ENCODE measurements at regions not wholly inside any gene's neighbourhood (a gene's known extent, or its start where the extent isn't known, plus 50 kb on each side); places are given as distances from the start of the nearest gene placed in this dataset.

GRCh38 chr2:134177351-134177931, 76.4 kb upstream of the MGAT5 start:
- DNase-seq (ENCODE audit: low spot score in 2 of 2) (no peak), FAIRE-seq (no peak)

- FAIRE-seq, result no peak
- DNase-seq (ENCODE audit: low spot score in 2 of 2), result no peak
Observed at GRCh38 chr2:134178138-134178877, 75.6 kb upstream of the MGAT5 start.

- FAIRE-seq (no peak), DNase-seq (ENCODE audit: low spot score in 2 of 2) (no peak)
Observed at GRCh38 chr2:134181219-134181618, 72.7 kb upstream of the MGAT5 start.

GRCh38 chr2:134183679-134184078, 70.2 kb upstream of the MGAT5 start:
- FAIRE-seq (no peak), DNase-seq (ENCODE audit: low spot score in 2 of 2) (no peak)

GRCh38 chr2:134185639-134186038, 68.2 kb upstream of the MGAT5 start:
- no peak for FAIRE-seq
- no peak for DNase-seq (ENCODE audit: low spot score in 2 of 2)

GRCh38 chr2:134189009-134189720, 64.7 kb upstream of the MGAT5 start:
- no peak for FAIRE-seq

GRCh38 chr2:134190062-134190806, 63.6 kb upstream of the MGAT5 start:
- FAIRE-seq (no peak), DNase-seq (ENCODE audit: low spot score in 2 of 2) (peak in 1 of 2 donors; percentile 23)

More at GRCh38 chr2:134189009-134189720, 64.7 kb upstream of the MGAT5 start:
- DNase-seq (ENCODE audit: low spot score in 2 of 2), result no peak

- DNase-seq (ENCODE audit: low spot score in 2 of 2) (no peak), FAIRE-seq (no peak)
Observed at GRCh38 chr2:134190807-134191203, 63.1 kb upstream of the MGAT5 start.

- no peak for FAIRE-seq
- no peak for DNase-seq (ENCODE audit: low spot score in 2 of 2)
Observed at GRCh38 chr2:134191835-134192234, 62.0 kb upstream of the MGAT5 start.

GRCh38 chr2:134193006-134193405, 60.9 kb upstream of the MGAT5 start:
- FAIRE-seq, result peak; percentile 59
- DNase-seq (ENCODE audit: low spot score in 2 of 2), result no peak

- DNase-seq (ENCODE audit: low spot score in 2 of 2), result no peak
- no peak for FAIRE-seq
Observed at GRCh38 chr2:134194519-134194918, 59.4 kb upstream of the MGAT5 start.

- no peak for FAIRE-seq
- DNase-seq (ENCODE audit: low spot score in 2 of 2), result no peak
Observed at GRCh38 chr2:134195341-134195740, 58.5 kb upstream of the MGAT5 start.

- no peak for DNase-seq (ENCODE audit: low spot score in 2 of 2)
- no peak for FAIRE-seq
Observed at GRCh38 chr2:134197445-134197844, 56.4 kb upstream of the MGAT5 start.

GRCh38 chr2:134198006-134198634, 55.8 kb upstream of the MGAT5 start:
- FAIRE-seq (no peak), DNase-seq (ENCODE audit: low spot score in 2 of 2) (no peak)

- DNase-seq (ENCODE audit: low spot score in 2 of 2) (no peak), FAIRE-seq (no peak)
Observed at GRCh38 chr2:134199123-134199522, 54.7 kb upstream of the MGAT5 start.

- no peak for DNase-seq (ENCODE audit: low spot score in 2 of 2)
Observed at GRCh38 chr2:134200036-134200618, 53.7 kb upstream of the MGAT5 start.

GRCh38 chr2:134201533-134201932, 52.3 kb upstream of the MGAT5 start:
- FAIRE-seq (no peak), DNase-seq (ENCODE audit: low spot score in 2 of 2) (no peak)

More at GRCh38 chr2:134200036-134200618, 53.7 kb upstream of the MGAT5 start:
- no peak for FAIRE-seq

- FAIRE-seq (no peak), DNase-seq (ENCODE audit: low spot score in 2 of 2) (no peak)
Observed at GRCh38 chr2:134202371-134202770, 51.5 kb upstream of the MGAT5 start.

- no peak for FAIRE-seq
- DNase-seq (ENCODE audit: low spot score in 2 of 2), result no peak
Observed at GRCh38 chr2:134203175-134203574, 50.7 kb upstream of the MGAT5 start.

Data from frontal cortex (tissue), 3 donors.